Caco-2 (cell line): ENCODE measurements at regions not wholly inside any gene's neighbourhood (a gene's known extent, or its start where the extent isn't known, plus 50 kb on each side); places are given as distances from the start of the nearest gene placed in this dataset.

Experiments
- BruUV-seq: library from RNA; stranded (reverse); fragments of 400-500 nt; replicated peaks from 2 replicates; lab custom pipeline; 2021; lab: Mats Ljungman, UMichigan
- CTCF ChIA-PET: fragments of 300-600 bp; sonication (Branson Sonifier 250); formaldehyde crosslinking; loops from one replicate; lab custom pipeline; 2022; ENCODE audit warnings: antibody characterized with exemption; lab: Charles Lee
- POLR2A ChIA-PET: fragments of 300-600 bp; sonication (Branson Sonifier 250); formaldehyde crosslinking; loops from one replicate; lab custom pipeline; 2022; ENCODE audit warnings: antibody characterized with exemption; lab: Charles Lee
- DNase-seq, 2 experiments: peaks; one replicate each; pipeline versions ENCODE4 v3.0.0 to v3.0.0-alpha.2; 2020 to 2022
- H3K27me3 ChIP-seq: replicated peaks from 2 replicates; pipeline ENCODE4 v1.6.0; 2011; ENCODE audit warnings: low read length; ENCODE audit not compliant: control insufficient read depth, insufficient read depth
- H3K36me3 ChIP-seq: 2 replicates; pipeline ENCODE4 v1.5.1; 2011; ENCODE audit warnings: low read length; ENCODE audit not compliant: control insufficient read depth, insufficient read depth
- H3K4me1 ChIP-seq: fragments of 250-450 bp; sonication (Bioruptor Pico); 2 replicates; pipeline ENCODE4 v1.5.1; 2020; ENCODE audit warnings: mild to moderate bottlenecking
- H3K4me3 ChIP-seq: 2 replicates; pipeline ENCODE4 v1.5.1; 2011; ENCODE audit warnings: low read depth, mild to moderate bottlenecking, control low read depth, low read length
- H3K9me3 ChIP-seq: fragments of 250-450 bp; sonication (Bioruptor Pico); 2 replicates; pipeline ENCODE4 v1.5.1; 2020; ENCODE audit warnings: mild to moderate bottlenecking, moderate library complexity
- H3K27ac Mint-ChIP-seq: one replicate; pipeline ENCODE4 v1.8.0; 2022; ENCODE audit warnings: mixed read lengths; ENCODE audit not compliant: unreplicated experiment
- H3K27me3 Mint-ChIP-seq: one replicate; pipeline ENCODE4 v1.8.0; 2022; ENCODE audit warnings: mixed read lengths; ENCODE audit not compliant: insufficient read depth, unreplicated experiment
- H3K36me3 Mint-ChIP-seq: one replicate; pipeline ENCODE4 v1.8.0; 2022; ENCODE audit warnings: mild to moderate bottlenecking, mixed read lengths; ENCODE audit not compliant: insufficient read depth, unreplicated experiment
- H3K4me1 Mint-ChIP-seq: one replicate; pipeline ENCODE4 v1.8.0; 2022; ENCODE audit warnings: low read depth, mixed read lengths; ENCODE audit not compliant: unreplicated experiment
- H3K4me3 Mint-ChIP-seq: one replicate; pipeline ENCODE4 v1.8.0; 2022; ENCODE audit warnings: mild to moderate bottlenecking, moderate library complexity, mixed read lengths; ENCODE audit not compliant: unreplicated experiment
- H3K9me3 Mint-ChIP-seq: one replicate; pipeline ENCODE4 v1.8.0; 2022; ENCODE audit warnings: mixed read lengths; ENCODE audit not compliant: unreplicated experiment
- CTCF ChIP-seq, 2 experiments: fragments of 200-600 bp in 1 of 2; IDR thresholded peaks; 1 replicate in 1 of 2; 2 replicates in 1 of 2; pipeline versions ENCODE4 v1.5.1 to v1.8.0; 2011 to 2022; ENCODE audit warnings: antibody characterized with exemption in 1 of 2, control low read depth in 1 of 2, inconsistent platforms in 1 of 2, low read depth in 1 of 2, low read length in 1 of 2, mild to moderate bottlenecking in 1 of 2, moderate library complexity in 1 of 2; ENCODE audit not compliant: insufficient read depth in 1 of 2, severe bottlenecking in 1 of 2, unreplicated experiment in 1 of 2
- intact Hi-C: fragments of 100-400 bp; cut with micrococcal nuclease; formaldehyde crosslinking; loops from one replicate; pipeline ENCODE4 v1.10.0; 2022; ENCODE audit not compliant: unreplicated experiment

GRCh38 chr10:25120188-25120587 lies 54.6 kb upstream of the GPR158 start:
- no peak for TF ChIP-seq CTCF (IDR thresholded peaks at IDR 0.05; ENCODE audit: insufficient read depth in 1 of 2, low read depth in 1 of 2, low read length in 1 of 2, severe bottlenecking in 1 of 2, unreplicated experiment in 1 of 2)
- Mint-ChIP-seq H3K36me3 (no peaks in the 10 kb centered on the region), H3K4me1 (no peaks in the 10 kb centered on the region), H3K27ac (no peak overlapping the region), H3K27me3 (peaks cover 14% of the 10 kb centered on the region), H3K4me3 (no peak overlapping the region), H3K9me3 (no peaks in the 10 kb centered on the region)
- POLR2A ChIA-PET: no interaction called here
- Histone ChIP-seq H3K36me3 (no peaks in the 10 kb centered on the region), H3K27me3 (peaks cover 2% of the 10 kb centered on the region; the same call in 1 of the 2 replicates), H3K4me3 (no peak overlapping the region), H3K4me1 (no peaks in the 10 kb centered on the region), H3K9me3 (no peaks in the 10 kb centered on the region)
- no peak for DNase-seq
- BruUV-seq: no TSS peak
- CTCF ChIA-PET: no interaction called here
- intact Hi-C loops: no loop called here
